T-helper 1 cell treated with Interleukin-12 subunit alpha and Interleukin-12 subunit beta and Interleukin-4 antibody, amounts not matched to agents 30 ng/mL and 1 ng/mL, for 36 hours (primary cell): ENCODE measurements at regions not wholly inside any gene's neighbourhood (a gene's known extent, or its start where the extent isn't known, plus 50 kb on each side); places are given as distances from the start of the nearest gene placed in this dataset.

Experiments
- intact Hi-C: fragments of 100-400 bp; cut with micrococcal nuclease; formaldehyde crosslinking; loops from one replicate; pipeline ENCODE4 v1.15.1; 2024

- intact Hi-C loops: no loop called here
These were observed 532.1 kb upstream of the SEMA6D start for GRCh38 chr15:47184908-47185801.

- intact Hi-C loops: no loop called here
These were observed 531.2 kb upstream of the SEMA6D start for GRCh38 chr15:47186075-47186474.

GRCh38 chr15:47188758-47189507 lies 528.4 kb upstream of the SEMA6D start:
- intact Hi-C loops: no loop called here

GRCh38 chr15:47194718-47195117 lies 522.6 kb upstream of the SEMA6D start:
- intact Hi-C loops: no loop called here

GRCh38 chr15:47196048-47196447 lies 521.3 kb upstream of the SEMA6D start:
- intact Hi-C loops: loop anchor here (1.0 to 2.0 kb wide), 2 partner anchors 889 to 1054 kb away; no protein-coding TSS in a partner anchor

- intact Hi-C loops: no loop called here
These were observed 513.3 kb upstream of the SEMA6D start for GRCh38 chr15:47203993-47204392.

GRCh38 chr15:47206358-47206978 lies 510.8 kb upstream of the SEMA6D start:
- intact Hi-C loops: no loop called here

GRCh38 chr15:47209591-47209990 lies 507.7 kb upstream of the SEMA6D start:
- intact Hi-C loops: no loop called here

GRCh38 chr15:47212222-47213010 lies 504.9 kb upstream of the SEMA6D start:
- intact Hi-C loops: no loop called here

- intact Hi-C loops: no loop called here
These were observed 503.4 kb upstream of the SEMA6D start for GRCh38 chr15:47213883-47214282.

- intact Hi-C loops: no loop called here
These were observed 499.0 kb upstream of the SEMA6D start for GRCh38 chr15:47218295-47218694.

GRCh38 chr15:47244361-47244760 lies 472.9 kb upstream of the SEMA6D start:
- intact Hi-C loops: no loop called here

- intact Hi-C loops: no loop called here
These were observed 471.0 kb upstream of the SEMA6D start for GRCh38 chr15:47246317-47246716.

GRCh38 chr15:47258521-47258920 lies 458.8 kb upstream of the SEMA6D start:
- intact Hi-C loops: no loop called here

GRCh38 chr15:47265686-47266085 lies 451.6 kb upstream of the SEMA6D start:
- intact Hi-C loops: no loop called here

GRCh38 chr15:47266566-47266965 lies 450.7 kb upstream of the SEMA6D start:
- intact Hi-C loops: no loop called here

GRCh38 chr15:47273864-47274263 lies 443.4 kb upstream of the SEMA6D start:
- intact Hi-C loops: no loop called here

GRCh38 chr15:47283246-47283645 lies 434.1 kb upstream of the SEMA6D start:
- intact Hi-C loops: no loop called here

GRCh38 chr15:47288794-47289193 lies 428.5 kb upstream of the SEMA6D start:
- intact Hi-C loops: no loop called here

GRCh38 chr15:47289656-47290055 lies 427.6 kb upstream of the SEMA6D start:
- intact Hi-C loops: no loop called here

- intact Hi-C loops: no loop called here
These were observed 425.5 kb upstream of the SEMA6D start for GRCh38 chr15:47291767-47292166.
